Endothelial cell (in vitro differentiated cells): ENCODE measurements at regions not wholly inside any gene's neighbourhood (a gene's known extent, or its start where the extent isn't known, plus 50 kb on each side); places are given as distances from the start of the nearest gene placed in this dataset.
"Not testable (repeated sequence)": the region's sequence is repeated elsewhere in the genome, so short reads cannot be mapped to it uniquely, and the experiment has no call there.

Experiments
- DNase-seq: peaks from one replicate; pipeline ENCODE4 v3.0.0; 2021; ENCODE audit warnings: low spot score
- H3K27ac Mint-ChIP-seq: one replicate; pipeline ENCODE4 v1.8.0; 2021; ENCODE audit warnings: mixed read lengths, inconsistent platforms; ENCODE audit not compliant: unreplicated experiment
- H3K27me3 Mint-ChIP-seq: one replicate; pipeline ENCODE4 v1.8.0; 2021; ENCODE audit warnings: mild to moderate bottlenecking, moderate library complexity, mixed read lengths, inconsistent platforms; ENCODE audit not compliant: unreplicated experiment
- H3K36me3 Mint-ChIP-seq: one replicate; pipeline ENCODE4 v1.8.0; 2021; ENCODE audit warnings: mild to moderate bottlenecking, low read depth, mixed read lengths, inconsistent platforms; ENCODE audit not compliant: unreplicated experiment
- H3K4me1 Mint-ChIP-seq: one replicate; pipeline ENCODE4 v1.8.0; 2021; ENCODE audit warnings: mild to moderate bottlenecking, mixed read lengths, inconsistent platforms; ENCODE audit not compliant: unreplicated experiment
- H3K4me3 Mint-ChIP-seq: one replicate; pipeline ENCODE4 v1.8.0; 2021; ENCODE audit warnings: mild to moderate bottlenecking, mixed read lengths, inconsistent platforms; ENCODE audit not compliant: unreplicated experiment
- H3K9me3 Mint-ChIP-seq: one replicate; pipeline ENCODE4 v1.8.0; 2021; ENCODE audit warnings: mixed read lengths, inconsistent platforms; ENCODE audit not compliant: unreplicated experiment
- CTCF ChIP-seq: fragments of 200-600 bp; sonication (generic); IDR thresholded peaks from one replicate; pipeline ENCODE4 v1.5.0; 2021; ENCODE audit warnings: antibody characterized with exemption; ENCODE audit not compliant: unreplicated experiment

GRCh38 chr9:66152406-66152805, 415.5 kb downstream of the FOXD4L4 start:
- not testable (repeated sequence) for H3K27me3 Mint-ChIP-seq, H3K36me3 Mint-ChIP-seq, H3K4me1 Mint-ChIP-seq, H3K4me3 Mint-ChIP-seq, H3K27ac Mint-ChIP-seq, DNase-seq, H3K9me3 Mint-ChIP-seq

- not testable (repeated sequence) for H3K4me3 Mint-ChIP-seq, H3K9me3 Mint-ChIP-seq, H3K27ac Mint-ChIP-seq, H3K27me3 Mint-ChIP-seq, H3K36me3 Mint-ChIP-seq, H3K4me1 Mint-ChIP-seq
- peak; percentile 78 for DNase-seq
Measured at GRCh38 chr9:66153021-66153725, 416.2 kb downstream of the FOXD4L4 start.

GRCh38 chr9:66153971-66154691, 417.2 kb downstream of the FOXD4L4 start:
- DNase-seq, H3K9me3 Mint-ChIP-seq, H3K27me3 Mint-ChIP-seq, H3K4me1 Mint-ChIP-seq, H3K36me3 Mint-ChIP-seq, H3K4me3 Mint-ChIP-seq, H3K27ac Mint-ChIP-seq: not testable (repeated sequence)

GRCh38 chr9:66182316-66182715, 445.4 kb downstream of the FOXD4L4 start:
- H3K36me3 Mint-ChIP-seq, H3K4me1 Mint-ChIP-seq, H3K27me3 Mint-ChIP-seq, H3K9me3 Mint-ChIP-seq, H3K27ac Mint-ChIP-seq, DNase-seq, H3K4me3 Mint-ChIP-seq: not testable (repeated sequence)

GRCh38 chr9:66183648-66184047, 446.7 kb downstream of the FOXD4L4 start:
- not testable (repeated sequence) for H3K4me1 Mint-ChIP-seq, DNase-seq, H3K36me3 Mint-ChIP-seq, H3K27me3 Mint-ChIP-seq, H3K27ac Mint-ChIP-seq, H3K9me3 Mint-ChIP-seq, H3K4me3 Mint-ChIP-seq

- not testable (repeated sequence) for H3K27me3 Mint-ChIP-seq, H3K4me1 Mint-ChIP-seq, DNase-seq, H3K36me3 Mint-ChIP-seq, H3K4me3 Mint-ChIP-seq, H3K9me3 Mint-ChIP-seq, H3K27ac Mint-ChIP-seq
Measured at GRCh38 chr9:66197199-66197598, 460.3 kb downstream of the FOXD4L4 start.

- H3K9me3 Mint-ChIP-seq, H3K36me3 Mint-ChIP-seq, H3K4me3 Mint-ChIP-seq, H3K4me1 Mint-ChIP-seq, H3K27me3 Mint-ChIP-seq, H3K27ac Mint-ChIP-seq: not testable (repeated sequence)
- DNase-seq, result peak; percentile 48
- TF ChIP-seq CTCF, result peak; percentile 14
Measured at GRCh38 chr9:66198421-66198820, 461.5 kb downstream of the FOXD4L4 start.

- not testable (repeated sequence) for H3K9me3 Mint-ChIP-seq, DNase-seq, H3K4me1 Mint-ChIP-seq, H3K27me3 Mint-ChIP-seq, H3K27ac Mint-ChIP-seq, H3K4me3 Mint-ChIP-seq, H3K36me3 Mint-ChIP-seq
Measured at GRCh38 chr9:66206617-66207016, 469.7 kb downstream of the FOXD4L4 start.

GRCh38 chr9:66207914-66208313, 471.0 kb downstream of the FOXD4L4 start:
- H3K36me3 Mint-ChIP-seq, result not testable (repeated sequence)

GRCh38 chr9:66244763-66245162, 507.8 kb downstream of the FOXD4L4 start:
- DNase-seq, H3K9me3 Mint-ChIP-seq, H3K27ac Mint-ChIP-seq, H3K36me3 Mint-ChIP-seq, H3K27me3 Mint-ChIP-seq, H3K4me1 Mint-ChIP-seq, H3K4me3 Mint-ChIP-seq: not testable (repeated sequence)

More at GRCh38 chr9:66207914-66208313, 471.0 kb downstream of the FOXD4L4 start:
- not testable (repeated sequence) for DNase-seq, H3K27ac Mint-ChIP-seq, H3K27me3 Mint-ChIP-seq, H3K9me3 Mint-ChIP-seq, H3K4me1 Mint-ChIP-seq, H3K4me3 Mint-ChIP-seq

- not testable (repeated sequence) for H3K27me3 Mint-ChIP-seq, DNase-seq, H3K4me3 Mint-ChIP-seq, H3K4me1 Mint-ChIP-seq, H3K9me3 Mint-ChIP-seq, H3K27ac Mint-ChIP-seq, H3K36me3 Mint-ChIP-seq
Measured at GRCh38 chr9:66245481-66245880, 508.5 kb downstream of the FOXD4L4 start.
